Activated CD4-positive, alpha-beta memory T cell treated with anti-CD3 and anti-CD28 coated beads, Interleukin-2, amount 10 ng/mL, durations not matched to agents 7 days and 5 days (primary cell): ENCODE measurements at regions not wholly inside any gene's neighbourhood (a gene's known extent, or its start where the extent isn't known, plus 50 kb on each side); places are given as distances from the start of the nearest gene placed in this dataset.
"Not testable (repeated sequence)": the region's sequence is repeated elsewhere in the genome, so short reads cannot be mapped to it uniquely, and the experiment has no call there.

Experiments
- CTCF ChIA-PET: fragments of 350-600 bp; sonication (Branson Sonifier 250); formaldehyde crosslinking; loops from one replicate; lab custom pipeline; 2021; ENCODE audit warnings: antibody characterized with exemption, inconsistent platforms; lab: Charles Lee
- POLR2A ChIA-PET: fragments of 350-600 bp; sonication (Branson Sonifier 250); formaldehyde crosslinking; loops from one replicate; lab custom pipeline; 2021; ENCODE audit warnings: antibody characterized with exemption; lab: Charles Lee
- DNase-seq: peaks from one replicate; pipeline ENCODE4 v3.0.0-alpha.2; 2020
- H3K27ac Mint-ChIP-seq: one replicate; pipeline ENCODE4 v1.8.0; 2021; ENCODE audit warnings: mild to moderate bottlenecking, mixed read lengths
- H3K27me3 Mint-ChIP-seq: one replicate; pipeline ENCODE4 v1.8.0; 2021; ENCODE audit warnings: mixed read lengths
- H3K36me3 Mint-ChIP-seq: one replicate; pipeline ENCODE4 v1.8.0; 2021; ENCODE audit warnings: low read depth, mixed read lengths
- H3K4me1 Mint-ChIP-seq: one replicate; pipeline ENCODE4 v1.8.0; 2021; ENCODE audit warnings: mixed read lengths
- H3K4me3 Mint-ChIP-seq: one replicate; pipeline ENCODE4 v1.8.0; 2021; ENCODE audit warnings: mild to moderate bottlenecking, mixed read lengths
- H3K9me3 Mint-ChIP-seq: one replicate; pipeline ENCODE4 v1.8.0; 2021; ENCODE audit warnings: mixed read lengths

GRCh38 chr12:114616081-114616480 lies 67.9 kb downstream of the TBX3 start:
- no peaks in the 10 kb centered on the region for H3K4me1 Mint-ChIP-seq
- H3K4me3 Mint-ChIP-seq = no peak overlapping the region
- no peak overlapping the region for H3K27ac Mint-ChIP-seq
- H3K36me3 Mint-ChIP-seq = no peaks in the 10 kb centered on the region
- DNase-seq = no peak
- peaks cover 22% of the 10 kb centered on the region for H3K9me3 Mint-ChIP-seq
- ChIA-PET POLR2A (no interaction called here), CTCF (no interaction called here)
- H3K27me3 Mint-ChIP-seq = no peaks in the 10 kb centered on the region

- POLR2A ChIA-PET = no interaction called here
- no peaks in the 10 kb centered on the region for H3K36me3 Mint-ChIP-seq
- DNase-seq = no peak
- H3K27me3 Mint-ChIP-seq = no peaks in the 10 kb centered on the region
- no peaks in the 10 kb centered on the region for H3K4me1 Mint-ChIP-seq
- no peak overlapping the region for H3K4me3 Mint-ChIP-seq
- no peak overlapping the region for H3K27ac Mint-ChIP-seq
- CTCF ChIA-PET = interaction anchor here (0.7 kb wide), 1 partner anchor 11 kb away, joined by 3 read pairs; no protein-coding TSS in a partner anchor
- H3K9me3 Mint-ChIP-seq = peaks cover 19% of the 10 kb centered on the region
Measured at GRCh38 chr12:114614040-114614439, 69.9 kb downstream of the TBX3 start.

GRCh38 chr12:114612062-114612461 lies 71.9 kb downstream of the TBX3 start:
- ChIA-PET CTCF (no interaction called here), POLR2A (no interaction called here)
- no peak overlapping the region for H3K4me3 Mint-ChIP-seq
- no peaks in the 10 kb centered on the region for H3K4me1 Mint-ChIP-seq
- DNase-seq = no peak
- H3K27ac Mint-ChIP-seq = no peak overlapping the region
- H3K9me3 Mint-ChIP-seq = peaks cover 19% of the 10 kb centered on the region
- H3K27me3 Mint-ChIP-seq = no peaks in the 10 kb centered on the region
- H3K36me3 Mint-ChIP-seq = no peaks in the 10 kb centered on the region

- Mint-ChIP-seq H3K4me1 (no peaks in the 10 kb centered on the region), H3K9me3 (peaks cover 17% of the 10 kb centered on the region), H3K27ac (no peak overlapping the region), H3K36me3 (no peaks in the 10 kb centered on the region), H3K27me3 (no peaks in the 10 kb centered on the region), H3K4me3 (no peak overlapping the region)
- no peak for DNase-seq
- ChIA-PET POLR2A (no interaction called here), CTCF (no interaction called here)
Measured at GRCh38 chr12:114611145-114612018, 72.6 kb downstream of the TBX3 start.

GRCh38 chr12:114608509-114608908 lies 75.5 kb downstream of the TBX3 start:
- Mint-ChIP-seq H3K36me3 (no peaks in the 10 kb centered on the region), H3K9me3 (peaks cover 3% of the 10 kb centered on the region), H3K27me3 (no peaks in the 10 kb centered on the region), H3K27ac (no peak overlapping the region), H3K4me3 (no peak overlapping the region), H3K4me1 (no peaks in the 10 kb centered on the region)
- ChIA-PET POLR2A (no interaction called here), CTCF (no interaction called here)
- no peak for DNase-seq

GRCh38 chr12:114605918-114606317 lies 78.1 kb downstream of the TBX3 start:
- no peaks in the 10 kb centered on the region for H3K4me1 Mint-ChIP-seq
- POLR2A ChIA-PET = no interaction called here
- CTCF ChIA-PET = no interaction called here

GRCh38 chr12:114604606-114605005 lies 79.4 kb downstream of the TBX3 start:
- ChIA-PET CTCF (no interaction called here), POLR2A (no interaction called here)
- Mint-ChIP-seq H3K4me1 (no peaks in the 10 kb centered on the region), H3K9me3 (peaks cover 2% of the 10 kb centered on the region), H3K4me3 (no peak overlapping the region), H3K27ac (no peak overlapping the region), H3K36me3 (no peaks in the 10 kb centered on the region), H3K27me3 (no peaks in the 10 kb centered on the region)
- no peak for DNase-seq

More at GRCh38 chr12:114605918-114606317, 78.1 kb downstream of the TBX3 start:
- no peaks in the 10 kb centered on the region for H3K27me3 Mint-ChIP-seq
- no peak overlapping the region for H3K4me3 Mint-ChIP-seq
- H3K9me3 Mint-ChIP-seq = no peaks in the 10 kb centered on the region
- no peak for DNase-seq
- H3K27ac Mint-ChIP-seq = no peak overlapping the region
- no peaks in the 10 kb centered on the region for H3K36me3 Mint-ChIP-seq

GRCh38 chr12:114600584-114600983 lies 83.4 kb downstream of the TBX3 start:
- H3K27me3 Mint-ChIP-seq, POLR2A ChIA-PET, CTCF ChIA-PET, H3K4me3 Mint-ChIP-seq, H3K9me3 Mint-ChIP-seq, H3K4me1 Mint-ChIP-seq, H3K27ac Mint-ChIP-seq, DNase-seq, H3K36me3 Mint-ChIP-seq: not testable (repeated sequence)

- ChIA-PET CTCF (no interaction called here), POLR2A (no interaction called here)
- no peaks in the 10 kb centered on the region for H3K36me3 Mint-ChIP-seq
Measured at GRCh38 chr12:114598111-114598510, 85.9 kb downstream of the TBX3 start.

GRCh38 chr12:114592946-114593345 lies 91.0 kb downstream of the TBX3 start:
- ChIA-PET POLR2A (no interaction called here), CTCF (no interaction called here)
- Mint-ChIP-seq H3K4me3 (no peak overlapping the region), H3K27me3 (no peaks in the 10 kb centered on the region), H3K4me1 (no peaks in the 10 kb centered on the region), H3K36me3 (no peaks in the 10 kb centered on the region), H3K27ac (no peak overlapping the region), H3K9me3 (peaks cover 6% of the 10 kb centered on the region)
- no peak for DNase-seq

More at GRCh38 chr12:114598111-114598510, 85.9 kb downstream of the TBX3 start:
- Mint-ChIP-seq H3K9me3 (peaks cover 4% of the 10 kb centered on the region), H3K27me3 (no peaks in the 10 kb centered on the region), H3K4me3 (no peak overlapping the region), H3K27ac (no peak overlapping the region), H3K4me1 (no peaks in the 10 kb centered on the region)
- no peak for DNase-seq

GRCh38 chr12:114588061-114588460 lies 95.9 kb downstream of the TBX3 start:
- ChIA-PET CTCF (no interaction called here), POLR2A (no interaction called here)
- Mint-ChIP-seq H3K27me3 (no peaks in the 10 kb centered on the region), H3K27ac (no peak overlapping the region), H3K9me3 (peaks cover 6% of the 10 kb centered on the region), H3K36me3 (no peaks in the 10 kb centered on the region), H3K4me1 (no peaks in the 10 kb centered on the region), H3K4me3 (no peak overlapping the region)
- no peak for DNase-seq

GRCh38 chr12:114580306-114580705 lies 103.7 kb downstream of the TBX3 start:
- CTCF ChIA-PET = no interaction called here
- H3K36me3 Mint-ChIP-seq = no peaks in the 10 kb centered on the region
- H3K4me1 Mint-ChIP-seq = no peaks in the 10 kb centered on the region
- H3K4me3 Mint-ChIP-seq = no peak overlapping the region
- POLR2A ChIA-PET = no interaction called here
- peaks cover 4% of the 10 kb centered on the region for H3K9me3 Mint-ChIP-seq
- DNase-seq = no peak
- no peaks in the 10 kb centered on the region for H3K27me3 Mint-ChIP-seq
- no peak overlapping the region for H3K27ac Mint-ChIP-seq

- POLR2A ChIA-PET = no interaction called here
- H3K27me3 Mint-ChIP-seq = no peaks in the 10 kb centered on the region
- no peaks in the 10 kb centered on the region for H3K36me3 Mint-ChIP-seq
- no peak for DNase-seq
- no peak overlapping the region for H3K27ac Mint-ChIP-seq
- no peak overlapping the region for H3K4me3 Mint-ChIP-seq
- peaks cover 4% of the 10 kb centered on the region for H3K9me3 Mint-ChIP-seq
- CTCF ChIA-PET = no interaction called here
- no peaks in the 10 kb centered on the region for H3K4me1 Mint-ChIP-seq
Measured at GRCh38 chr12:114579389-114579788, 104.6 kb downstream of the TBX3 start.

GRCh38 chr12:114562654-114563053 lies 121.3 kb downstream of the TBX3 start:
- POLR2A ChIA-PET = no interaction called here
- Mint-ChIP-seq H3K27ac (no peak overlapping the region), H3K9me3 (no peaks in the 10 kb centered on the region), H3K4me1 (no peaks in the 10 kb centered on the region), H3K4me3 (no peak overlapping the region), H3K27me3 (no peaks in the 10 kb centered on the region), H3K36me3 (no peaks in the 10 kb centered on the region)
- DNase-seq = no peak
- CTCF ChIA-PET = no interaction called here
